HCT116 (cell line): ENCODE measurements at regions not wholly inside any gene's neighbourhood (a gene's known extent, or its start where the extent isn't known, plus 50 kb on each side); places are given as distances from the start of the nearest gene placed in this dataset.

Experiments
- ATAC-seq: fragments of 200-7000 bp; cut with Tn5 transposase; 2 replicates; pipeline ENCODE4 v1.9.1; 2020; ENCODE audit warnings: mild to moderate bottlenecking, moderate library complexity
- BruUV-seq: library from RNA; stranded (reverse); fragments of 400-500 nt; replicated peaks from 2 replicates; lab custom pipeline; 2021; lab: Mats Ljungman, UMichigan
- CTCF ChIA-PET: fragments of 300-600 bp; sonication (Branson Sonifier 250); formaldehyde crosslinking; loops from one replicate; lab custom pipeline; 2021; ENCODE audit warnings: antibody characterized with exemption; lab: Charles Lee
- POLR2A ChIA-PET: fragments of 300-600, 350-600 bp; sonication (Branson Sonifier 250); formaldehyde crosslinking; loops from one replicate; lab custom pipeline; 2021; ENCODE audit warnings: antibody characterized with exemption; lab: Charles Lee
- RAD21 ChIA-PET, 2 experiments: fragments of 300-600 bp; sonication (Branson Sonifier 250); formaldehyde crosslinking; loops; one replicate each; lab custom pipeline; 2023; ENCODE audit warnings: low total read pairs in 2 of 2; ENCODE audit not compliant: uncharacterized antibody in 2 of 2, unreplicated experiment in 2 of 2, low non-redundant PET in 1 of 2; lab: Charles Lee
- DNase-seq: peaks from one replicate; pipeline ENCODE4 v3.0.0-alpha.2; 2010; ENCODE audit warnings: low read depth, low spot score
- H2AFZ ChIP-seq: fragments of 200-600 bp; shearing (Covaris generic), sonication (generic); 2 replicates; pipeline ENCODE4 v1.6.1; 2017; ENCODE audit warnings: low read depth, mixed run types, mixed read lengths, antibody characterized with exemption, low read length; ENCODE audit not compliant: poor library complexity, severe bottlenecking
- H3K27ac ChIP-seq: 2 replicates; pipeline ENCODE4 v1.5.1; 2012; ENCODE audit warnings: low read depth, low read length
- H3K27me3 ChIP-seq: fragments of 200-600 bp; sonication (generic); 2 replicates; pipeline ENCODE4 v1.6.1; 2016; ENCODE audit warnings: mixed run types, low read length, mixed read lengths; ENCODE audit not compliant: insufficient read depth
- H3K36me3 ChIP-seq, 2 experiments: fragments of 200-500 bp in 1 of 2; fragments of 200-600 bp in 1 of 2; sonication (Bioruptor generic) in 1 of 2; sonication (generic) in 1 of 2; 2 replicates each; pipeline versions ENCODE4 v1.5.1 to v1.6.1; 2014 to 2016; ENCODE audit warnings: low read length in 2 of 2, inconsistent platforms in 1 of 2, mixed read lengths in 1 of 2, mixed run types in 1 of 2; ENCODE audit not compliant: insufficient read depth in 2 of 2, control insufficient read depth in 1 of 2
- H3K4me1 ChIP-seq, 2 experiments: fragments of 200-600 bp in 1 of 2; sonication (generic) in 1 of 2; 2 replicates each; pipeline versions ENCODE4 v1.5.1 to v1.6.1; 2012 to 2017; ENCODE audit warnings: low read length in 2 of 2, inconsistent platforms in 1 of 2, mild to moderate bottlenecking in 1 of 2, mixed read lengths in 1 of 2, mixed run types in 1 of 2, moderate library complexity in 1 of 2; ENCODE audit not compliant: insufficient read depth in 2 of 2, control insufficient read depth in 1 of 2
- H3K4me2 ChIP-seq: fragments of 200-600 bp; sonication (generic); 2 replicates; pipeline ENCODE4 v1.6.1; 2017; ENCODE audit warnings: mixed run types, low read length, mixed read lengths
- H3K4me3 ChIP-seq, 2 experiments: fragments of 200-600 bp in 1 of 2; sonication (generic) in 1 of 2; replicated peaks in 1 of 2; 2 replicates each; pipeline ENCODE4 v1.5.1; 2011 to 2016; ENCODE audit warnings: low read length in 2 of 2, control low read depth in 1 of 2, low read depth in 1 of 2, mild to moderate bottlenecking in 1 of 2, mixed read lengths in 1 of 2, mixed run types in 1 of 2
- H3K79me2 ChIP-seq: fragments of 200-600 bp; sonication (generic); 2 replicates; pipeline ENCODE4 v1.6.1; 2017; ENCODE audit warnings: mild to moderate bottlenecking, mixed run types, low read length, moderate library complexity, mixed read lengths; ENCODE audit not compliant: insufficient read depth
- H3K9ac ChIP-seq: fragments of 200-600 bp; sonication (generic); 2 replicates; pipeline ENCODE4 v1.6.1; 2016; ENCODE audit warnings: low read length, mixed read lengths
- H3K9me2 ChIP-seq: fragments of 200-600 bp; sonication (generic), shearing (Covaris generic); 2 replicates; pipeline ENCODE4 v1.6.1; 2017; ENCODE audit warnings: mixed run types, mild to moderate bottlenecking, moderate library complexity; ENCODE audit not compliant: insufficient read depth
- H3K9me3 ChIP-seq, 2 experiments: fragments of 200-500 bp in 1 of 2; fragments of 200-600 bp in 1 of 2; sonication (Bioruptor generic) in 1 of 2; sonication (generic) in 1 of 2; 2 replicates each; pipeline ENCODE4 v1.6.1; 2014 to 2017; ENCODE audit warnings: low read length in 2 of 2, mixed read lengths in 2 of 2, inconsistent platforms in 1 of 2, low read depth in 1 of 2, mild to moderate bottlenecking in 1 of 2, mixed run types in 1 of 2, moderate library complexity in 1 of 2; ENCODE audit not compliant: control insufficient read depth in 1 of 2, insufficient read depth in 1 of 2
- H4K20me1 ChIP-seq: fragments of 200-600 bp; sonication (generic), shearing (Covaris generic); 2 replicates; pipeline ENCODE4 v1.6.1; 2017; ENCODE audit warnings: mixed run types, mild to moderate bottlenecking, moderate library complexity; ENCODE audit not compliant: insufficient read depth
- ATF3 ChIP-seq: IDR thresholded peaks from 2 replicates; pipeline ENCODE4 v1.6.1; 2012
- ELF1 ChIP-seq: IDR thresholded peaks from 2 replicates; pipeline ENCODE4 v1.6.1; 2012; ENCODE audit warnings: low read depth, borderline replicate concordance
- FOSL1 ChIP-seq: IDR thresholded peaks from 2 replicates; pipeline ENCODE4 v1.6.1; 2012; ENCODE audit warnings: low read depth
- JUND ChIP-seq: IDR thresholded peaks from 2 replicates; pipeline ENCODE4 v1.6.1; 2012
- MAX ChIP-seq: IDR thresholded peaks from 2 replicates; pipeline ENCODE4 v1.6.1; 2012
- POLR2A ChIP-seq: IDR thresholded peaks from 2 replicates; pipeline ENCODE4 v1.7.0; 2011; ENCODE audit warnings: borderline replicate concordance; ENCODE audit not compliant: insufficient read depth, insufficient read length; ENCODE audit errors: extremely low read depth
- POLR2AphosphoS5 ChIP-seq: IDR thresholded peaks from 2 replicates; pipeline ENCODE4 v1.6.1; 2011; ENCODE audit warnings: mild to moderate bottlenecking, low read depth, low read length, moderate library complexity
- REST ChIP-seq: IDR thresholded peaks from 2 replicates; pipeline ENCODE4 v1.6.1; 2012; ENCODE audit warnings: low read depth
- SIN3A ChIP-seq: IDR thresholded peaks from 2 replicates; pipeline ENCODE4 v1.6.1; 2012; ENCODE audit warnings: low read depth
- TCF7L2 ChIP-seq: IDR thresholded peaks from 2 replicates; pipeline ENCODE4 v1.7.0; 2011; ENCODE audit warnings: borderline replicate concordance, inconsistent platforms; ENCODE audit not compliant: insufficient read depth, insufficient read length; ENCODE audit errors: extremely low read depth
- YY1 ChIP-seq: IDR thresholded peaks from 2 replicates; pipeline ENCODE4 v1.6.1; 2011; ENCODE audit warnings: low read length, low read depth, moderate library complexity, mild to moderate bottlenecking; ENCODE audit not compliant: insufficient replicate concordance; ENCODE audit errors: extremely low read depth
- ZFX ChIP-seq: fragments of 450-650 bp; IDR thresholded peaks from 2 replicates; pipeline ENCODE4 v1.6.1; 2017
- ZNF274 ChIP-seq: fragments of 200-500 bp; sonication (Bioruptor generic); IDR thresholded peaks from 2 replicates; pipeline ENCODE4 v1.6.1; 2014; ENCODE audit warnings: mild to moderate bottlenecking, low read depth, low read length, inconsistent platforms
- intact Hi-C: fragments of 100-400 bp; cut with micrococcal nuclease; formaldehyde crosslinking; loops from 2 replicates; pipeline ENCODE4 v1.10.0; 2022

GRCh38 chr6:139611327-139612134, 237.1 kb upstream of the CITED2 start (continued):
- no peak for TF ChIP-seq REST
- TF ChIP-seq ZFX: no peak
- no peak for TF ChIP-seq TCF7L2
- TF ChIP-seq POLR2A: no peak

- TF ChIP-seq JUND: no peak
- no peak for TF ChIP-seq POLR2AphosphoS5
- no peak for TF ChIP-seq FOSL1
- no peak for TF ChIP-seq REST
- no peak for TF ChIP-seq SIN3A
- no peak for TF ChIP-seq TCF7L2
- no peak for TF ChIP-seq ZNF274
- TF ChIP-seq POLR2A: no peak
- no peak for TF ChIP-seq ATF3
- TF ChIP-seq MAX: no peak
- TF ChIP-seq ELF1: no peak
- no peak for TF ChIP-seq ZFX
- no peak for TF ChIP-seq YY1
- H3K4me2 ChIP-seq: no peak overlapping the region
- H3K4me1 ChIP-seq: no peaks in the 10 kb centered on the region
- BruUV-seq: no TSS peak
- no peaks in the 10 kb centered on the region for H3K9me2 ChIP-seq
- no peaks in the 10 kb centered on the region for H3K79me2 ChIP-seq
- intact Hi-C loops: no loop called here
- ChIA-PET RAD21 (no interaction called here), CTCF (no interaction called here), POLR2A (no interaction called here)
- no peak for DNase-seq
- H3K4me3 ChIP-seq: no peak overlapping the region
- no peak overlapping the region for H3K9ac ChIP-seq
- no peak overlapping the region for H2AFZ ChIP-seq
- H3K27me3 ChIP-seq: no peaks in the 10 kb centered on the region
- no peak overlapping the region for H3K27ac ChIP-seq
- no peaks in the 10 kb centered on the region for H4K20me1 ChIP-seq
- no peaks in the 10 kb centered on the region for H3K9me3 ChIP-seq
- no peaks in the 10 kb centered on the region for H3K36me3 ChIP-seq
- ATAC-seq: no peak
Observed at GRCh38 chr6:139608466-139609261, 234.2 kb upstream of the CITED2 start.
